ENCODE measurements at regions not wholly inside any gene's neighbourhood (a gene's known extent, or its start where the extent isn't known, plus 50 kb on each side); places are given as distances from the start of the nearest gene placed in this dataset.

DNA sequence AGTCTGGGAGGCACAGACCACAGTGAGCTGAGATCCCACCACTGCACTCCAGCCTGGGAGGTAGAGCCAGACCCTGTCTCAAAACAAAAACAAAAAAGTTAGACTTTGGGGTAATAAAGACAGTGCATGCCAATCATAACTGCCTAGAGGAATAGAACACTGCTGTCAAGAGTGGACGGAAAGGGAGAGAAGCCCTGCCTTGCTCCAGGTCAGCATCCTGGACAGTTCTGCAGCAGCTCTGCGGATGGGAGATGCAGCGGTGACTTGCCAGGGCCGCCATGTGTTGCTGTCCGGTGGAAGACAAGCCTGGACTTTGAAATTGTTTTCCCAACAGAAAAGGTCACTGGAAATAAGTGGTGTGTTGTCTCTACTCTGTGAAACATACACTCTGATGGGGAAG, 618.2 kb downstream of the TBC1D22A start:
- no peak overlapping the region for H3K4me3 ChIP-seq (replicated peaks; ENCODE audit: insufficient read depth, low read length)
- no peaks in the 10 kb centered on the region for H3K27me3 ChIP-seq (ENCODE audit: insufficient read depth, poor library complexity, severe bottlenecking)
- DNase-seq (ENCODE audit: low read depth in 1 of 2, low spot score in 1 of 2), result no peak
- no peak for TF ChIP-seq GABPA (IDR thresholded peaks at IDR 0.05; ENCODE audit: low read depth)
- TF ChIP-seq, protein P1, sequence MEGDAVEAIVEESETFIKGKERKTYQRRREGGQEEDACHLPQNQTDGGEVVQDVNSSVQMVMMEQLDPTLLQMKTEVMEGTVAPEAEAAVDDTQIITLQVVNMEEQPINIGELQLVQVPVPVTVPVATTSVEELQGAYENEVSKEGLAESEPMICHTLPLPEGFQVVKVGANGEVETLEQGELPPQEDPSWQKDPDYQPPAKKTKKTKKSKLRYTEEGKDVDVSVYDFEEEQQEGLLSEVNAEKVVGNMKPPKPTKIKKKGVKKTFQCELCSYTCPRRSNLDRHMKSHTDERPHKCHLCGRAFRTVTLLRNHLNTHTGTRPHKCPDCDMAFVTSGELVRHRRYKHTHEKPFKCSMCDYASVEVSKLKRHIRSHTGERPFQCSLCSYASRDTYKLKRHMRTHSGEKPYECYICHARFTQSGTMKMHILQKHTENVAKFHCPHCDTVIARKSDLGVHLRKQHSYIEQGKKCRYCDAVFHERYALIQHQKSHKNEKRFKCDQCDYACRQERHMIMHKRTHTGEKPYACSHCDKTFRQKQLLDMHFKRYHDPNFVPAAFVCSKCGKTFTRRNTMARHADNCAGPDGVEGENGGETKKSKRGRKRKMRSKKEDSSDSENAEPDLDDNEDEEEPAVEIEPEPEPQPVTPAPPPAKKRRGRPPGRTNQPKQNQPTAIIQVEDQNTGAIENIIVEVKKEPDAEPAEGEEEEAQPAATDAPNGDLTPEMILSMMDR (IDR thresholded peaks at IDR 0.05; ENCODE audit: insufficient read depth, low read length), result no peak
- TF ChIP-seq, protein P2, sequence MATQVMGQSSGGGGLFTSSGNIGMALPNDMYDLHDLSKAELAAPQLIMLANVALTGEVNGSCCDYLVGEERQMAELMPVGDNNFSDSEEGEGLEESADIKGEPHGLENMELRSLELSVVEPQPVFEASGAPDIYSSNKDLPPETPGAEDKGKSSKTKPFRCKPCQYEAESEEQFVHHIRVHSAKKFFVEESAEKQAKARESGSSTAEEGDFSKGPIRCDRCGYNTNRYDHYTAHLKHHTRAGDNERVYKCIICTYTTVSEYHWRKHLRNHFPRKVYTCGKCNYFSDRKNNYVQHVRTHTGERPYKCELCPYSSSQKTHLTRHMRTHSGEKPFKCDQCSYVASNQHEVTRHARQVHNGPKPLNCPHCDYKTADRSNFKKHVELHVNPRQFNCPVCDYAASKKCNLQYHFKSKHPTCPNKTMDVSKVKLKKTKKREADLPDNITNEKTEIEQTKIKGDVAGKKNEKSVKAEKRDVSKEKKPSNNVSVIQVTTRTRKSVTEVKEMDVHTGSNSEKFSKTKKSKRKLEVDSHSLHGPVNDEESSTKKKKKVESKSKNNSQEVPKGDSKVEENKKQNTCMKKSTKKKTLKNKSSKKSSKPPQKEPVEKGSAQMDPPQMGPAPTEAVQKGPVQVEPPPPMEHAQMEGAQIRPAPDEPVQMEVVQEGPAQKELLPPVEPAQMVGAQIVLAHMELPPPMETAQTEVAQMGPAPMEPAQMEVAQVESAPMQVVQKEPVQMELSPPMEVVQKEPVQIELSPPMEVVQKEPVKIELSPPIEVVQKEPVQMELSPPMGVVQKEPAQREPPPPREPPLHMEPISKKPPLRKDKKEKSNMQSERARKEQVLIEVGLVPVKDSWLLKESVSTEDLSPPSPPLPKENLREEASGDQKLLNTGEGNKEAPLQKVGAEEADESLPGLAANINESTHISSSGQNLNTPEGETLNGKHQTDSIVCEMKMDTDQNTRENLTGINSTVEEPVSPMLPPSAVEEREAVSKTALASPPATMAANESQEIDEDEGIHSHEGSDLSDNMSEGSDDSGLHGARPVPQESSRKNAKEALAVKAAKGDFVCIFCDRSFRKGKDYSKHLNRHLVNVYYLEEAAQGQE (IDR thresholded peaks at IDR 0.05; ENCODE audit: insufficient replicate concordance, low read depth), result no peak
- no peak for TF ChIP-seq POLR2AphosphoS5 (IDR thresholded peaks at IDR 0.05; ENCODE audit: low read depth)
- TF ChIP-seq SPI1 (IDR thresholded peaks at IDR 0.05; ENCODE audit: borderline replicate concordance, low read depth), result no peak
- no peak overlapping the region for H3K27ac ChIP-seq (replicated peaks)

DNA sequence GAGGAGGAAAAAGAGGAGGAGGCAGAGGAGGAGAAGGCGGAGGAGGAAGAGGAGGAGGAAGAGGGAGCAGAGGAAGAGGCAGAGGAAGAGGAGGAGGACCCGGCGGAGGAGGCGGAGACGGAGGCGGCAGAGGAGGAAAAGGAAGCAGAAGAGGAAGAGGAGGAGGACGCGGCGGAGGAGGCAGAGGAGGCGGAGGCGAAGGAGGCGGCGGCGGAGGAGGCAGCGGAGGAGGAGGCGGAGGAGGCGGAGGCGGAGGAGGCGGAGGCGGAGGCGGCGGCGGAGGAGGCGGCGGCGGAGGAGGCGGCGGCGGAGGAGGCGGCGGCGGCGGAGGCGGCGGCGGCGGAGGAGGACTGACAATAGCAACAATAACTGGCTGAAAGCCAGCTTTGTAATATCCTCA, 616.6 kb downstream of the TBC1D22A start:
- TF ChIP-seq SPI1 (IDR thresholded peaks at IDR 0.05; ENCODE audit: borderline replicate concordance, low read depth), result no peak
- TF ChIP-seq, protein P2 (IDR thresholded peaks at IDR 0.05; ENCODE audit: insufficient replicate concordance, low read depth), result no peak
- TF ChIP-seq GABPA (IDR thresholded peaks at IDR 0.05; ENCODE audit: low read depth), result no peak
- TF ChIP-seq, protein P1 (IDR thresholded peaks at IDR 0.05; ENCODE audit: insufficient read depth, low read length), result no peak
- no peak for TF ChIP-seq POLR2AphosphoS5 (IDR thresholded peaks at IDR 0.05; ENCODE audit: low read depth)
- no peak overlapping the region for H3K27ac ChIP-seq (replicated peaks)
- no peak overlapping the region for H3K4me3 ChIP-seq (replicated peaks; ENCODE audit: insufficient read depth, low read length)
- H3K27me3 ChIP-seq (ENCODE audit: insufficient read depth, poor library complexity, severe bottlenecking), result no peaks in the 10 kb centered on the region
- no peak for DNase-seq (ENCODE audit: low read depth in 1 of 2, low spot score in 1 of 2)

DNA sequence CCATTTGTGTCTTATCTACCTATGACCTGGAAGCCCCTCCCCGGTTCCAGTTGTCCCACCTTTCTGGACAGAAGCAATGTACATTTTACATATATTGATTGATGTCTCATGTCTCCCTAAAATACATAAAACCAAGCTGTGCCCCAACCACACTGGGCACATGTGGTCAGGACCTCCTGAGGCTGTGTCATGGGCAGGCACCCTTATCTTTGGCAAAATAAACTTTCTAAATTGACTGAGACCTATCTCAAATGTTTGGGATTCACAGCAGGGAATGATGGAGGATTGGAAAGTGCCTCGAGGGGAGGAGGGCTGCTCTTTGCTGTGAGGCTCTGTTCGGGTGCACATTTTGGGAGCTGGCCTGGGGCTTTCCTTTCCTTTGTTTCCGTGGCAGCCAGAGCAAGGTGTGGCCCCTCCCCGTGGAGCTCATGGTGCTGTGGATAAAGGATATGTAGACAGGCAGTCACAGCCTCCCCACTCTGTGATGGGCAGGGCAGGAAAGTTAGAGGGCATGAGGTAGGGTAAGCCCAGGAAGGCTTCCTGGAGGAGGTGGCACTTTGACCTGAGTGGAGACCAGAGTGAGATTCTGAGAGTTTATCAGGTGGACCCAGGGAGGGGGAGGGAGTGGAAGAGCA, 615.6 kb downstream of the TBC1D22A start:
- Histone ChIP-seq H3K27ac (replicated peaks) (no peak overlapping the region), H3K4me3 (replicated peaks; ENCODE audit: insufficient read depth, low read length) (no peak overlapping the region), H3K27me3 (ENCODE audit: insufficient read depth, poor library complexity, severe bottlenecking) (no peaks in the 10 kb centered on the region)
- TF ChIP-seq SPI1 (IDR thresholded peaks at IDR 0.05; ENCODE audit: borderline replicate concordance, low read depth), result no peak
- no peak for DNase-seq (ENCODE audit: low read depth in 1 of 2, low spot score in 1 of 2)

DNA sequence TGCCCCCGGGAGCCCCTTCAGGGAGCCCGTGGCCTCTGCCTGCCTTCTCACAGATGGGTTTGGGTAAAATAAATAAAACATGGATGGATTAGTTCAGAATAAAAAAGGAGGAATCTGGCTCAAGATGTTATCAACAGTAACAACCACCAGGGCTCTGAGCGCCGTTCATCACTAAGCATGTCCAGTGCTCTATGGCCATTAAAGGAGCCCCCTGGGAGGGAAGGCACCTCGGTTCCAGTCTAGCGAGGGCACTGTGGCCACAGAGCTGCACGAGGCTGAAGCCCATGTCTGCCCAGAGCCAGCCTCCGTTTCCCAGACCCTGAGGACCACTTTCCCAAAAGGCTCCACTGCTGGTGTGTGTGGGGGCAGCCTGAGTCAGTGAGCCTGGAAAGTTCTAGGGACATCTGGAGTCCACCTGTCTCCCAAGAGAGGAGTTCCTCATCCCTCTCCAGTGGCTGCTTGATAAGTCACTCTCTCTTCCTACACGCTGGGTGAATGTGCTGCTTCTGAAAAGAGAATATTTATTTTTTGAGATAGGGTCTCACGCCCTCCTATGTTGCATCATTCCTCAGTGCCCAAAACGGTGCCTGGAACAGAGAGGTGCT, 614.6 kb downstream of the TBC1D22A start:
- no peak overlapping the region for H3K27ac ChIP-seq (replicated peaks)
- no peak overlapping the region for H3K4me3 ChIP-seq (replicated peaks; ENCODE audit: insufficient read depth, low read length)
- H3K27me3 ChIP-seq (ENCODE audit: insufficient read depth, poor library complexity, severe bottlenecking), result no peaks in the 10 kb centered on the region
- no peak for DNase-seq (ENCODE audit: low read depth in 1 of 2, low spot score in 1 of 2)
- TF ChIP-seq, protein P2 (IDR thresholded peaks at IDR 0.05; ENCODE audit: insufficient replicate concordance, low read depth), result no peak
- TF ChIP-seq SPI1 (IDR thresholded peaks at IDR 0.05; ENCODE audit: borderline replicate concordance, low read depth), result no peak
- TF ChIP-seq, protein P1 (IDR thresholded peaks at IDR 0.05; ENCODE audit: insufficient read depth, low read length), result no peak
- TF ChIP-seq POLR2AphosphoS5 (IDR thresholded peaks at IDR 0.05; ENCODE audit: low read depth), result no peak
- TF ChIP-seq GABPA (IDR thresholded peaks at IDR 0.05; ENCODE audit: low read depth), result no peak

Data from HL-60 (cell line).